A549 (cell line): ENCODE measurements at regions not wholly inside any gene's neighbourhood (a gene's known extent, or its start where the extent isn't known, plus 50 kb on each side); places are given as distances from the start of the nearest gene placed in this dataset.

Experiments used
- ATAC-seq, 2 experiments: fragments of 200-7000 bp in 1 of 2; fragments of >200 bp in 1 of 2; cut with Nextera tagmentation in 1 of 2; cut with Tn5 transposase in 1 of 2; 3 replicates each; pipeline versions ENCODE4 v1.8.0 to v1.9.1; 2018 to 2020; ENCODE audit warnings: mild to moderate bottlenecking in 1 of 2, moderate library complexity in 1 of 2
- CTCF ChIA-PET: fragments of 300-600 bp; sonication (Branson Sonifier 250); formaldehyde crosslinking; extraction: SDS; loops from one replicate; lab custom pipeline; 2021; ENCODE audit warnings: antibody characterized with exemption, inconsistent platforms; lab: Yijun Ruan, JAX
- POLR2A ChIA-PET: fragments of 350-600 bp; formaldehyde crosslinking; extraction: SDS; loops from one replicate; lab custom pipeline; 2021; ENCODE audit warnings: antibody characterized with exemption, inconsistent platforms; lab: Yijun Ruan, JAX
- DNase-seq, 2 experiments: peaks; one replicate each; pipeline versions ENCODE4 v3.0.0 to v3.0.0-alpha.2; 2011 to 2016; ENCODE audit warnings: low read depth in 1 of 2, low spot score in 1 of 2
- FAIRE-seq: peaks from 2 replicates; lab custom pipeline; 2011; peaks lifted over from hg19 to GRCh38; lab: Jason Lieb, UNC
- H3K27ac ChIP-seq, 2 experiments: fragments of >200 bp; sonication (Bioruptor Twin); formaldehyde crosslinking; 3 replicates each; pipeline ENCODE4 v1.5.1; 2016 to 2017
- H3K4me1 ChIP-seq: fragments of >200 bp; sonication (Bioruptor Twin); formaldehyde crosslinking; 3 replicates; pipeline ENCODE4 v1.6.1; 2016
- H3K4me2 ChIP-seq: fragments of >200 bp; sonication (Bioruptor Twin); formaldehyde crosslinking; 3 replicates; pipeline ENCODE4 v1.6.1; 2016
- H3K4me3 ChIP-seq: fragments of >200 bp; sonication (Bioruptor Twin); formaldehyde crosslinking; 3 replicates; pipeline ENCODE4 v1.5.1; 2016
- H3K9me3 ChIP-seq: fragments of >200 bp; sonication (Bioruptor Twin); formaldehyde crosslinking; 3 replicates; pipeline ENCODE4 v1.6.1; 2016
- BHLHE40 ChIP-seq: IDR thresholded peaks from 2 replicates; pipeline ENCODE4 v1.6.1; 2012; ENCODE audit warnings: low read depth, low read length, inconsistent platforms
- CBX2 ChIP-seq: fragments of 200-600 bp; sonication (generic); IDR thresholded peaks from 2 replicates; pipeline ENCODE4 v1.6.1; 2016; ENCODE audit warnings: low read depth, mild to moderate bottlenecking, borderline replicate concordance
- CEBPB ChIP-seq, 2 experiments: fragments of >200 bp in 1 of 2; sonication (Bioruptor Twin) in 1 of 2; formaldehyde crosslinking in 1 of 2; IDR thresholded peaks; 2 replicates each; pipeline ENCODE4 v1.6.1; 2012 to 2016
- ELK1 ChIP-seq: fragments of 150-350 bp; IDR thresholded peaks from 2 replicates; pipeline ENCODE4 v1.6.1; 2014; ENCODE audit warnings: low read depth, mild to moderate bottlenecking, low read length
- EP300 ChIP-seq, 2 experiments: fragments of >200 bp; sonication (Bioruptor Twin); formaldehyde crosslinking; IDR thresholded peaks; 2 replicates in 1 of 2; 3 replicates in 1 of 2; pipeline ENCODE4 v1.6.1; 2016 to 2017
- FOSB ChIP-seq: fragments of 250-450 bp; sonication (Bioruptor Pico); IDR thresholded peaks from 2 replicates; pipeline ENCODE4 v1.5.0; 2020; ENCODE audit warnings: mild to moderate bottlenecking, moderate library complexity
- FOSL2 ChIP-seq, 2 experiments: fragments of 450-650 bp in 1 of 2; fragments of >200 bp in 1 of 2; sonication (Bioruptor Twin) in 1 of 2; formaldehyde crosslinking; IDR thresholded peaks; 2 replicates each; pipeline versions ENCODE4 v1.5.0 to v1.6.1; 2016 to 2020; ENCODE audit warnings: mild to moderate bottlenecking in 1 of 2, moderate library complexity in 1 of 2
- FOXS1 ChIP-seq: fragments of 250-450 bp; sonication (Bioruptor Pico); IDR thresholded peaks from 2 replicates; pipeline ENCODE4 v1.5.0; 2020; ENCODE audit warnings: mild to moderate bottlenecking, moderate library complexity
- HES2 ChIP-seq: fragments of >200 bp; sonication (Bioruptor Twin); formaldehyde crosslinking; IDR thresholded peaks from 2 replicates; pipeline ENCODE4 v1.6.1; 2016
- HEYL ChIP-seq: fragments of 250-450 bp; sonication (Bioruptor Pico); IDR thresholded peaks from 2 replicates; pipeline ENCODE4 v1.8.0; 2021; ENCODE audit warnings: mild to moderate bottlenecking, moderate library complexity
- HOXA7 ChIP-seq: fragments of 250-450 bp; sonication (Bioruptor Pico); IDR thresholded peaks from 2 replicates; pipeline ENCODE4 v1.5.0; 2020; ENCODE audit warnings: mild to moderate bottlenecking, moderate library complexity
- HOXB13 ChIP-seq: fragments of 250-450 bp; sonication (Bioruptor Pico); IDR thresholded peaks from 2 replicates; pipeline ENCODE4 v1.5.0; 2020; ENCODE audit warnings: low read depth, mild to moderate bottlenecking, moderate library complexity
- JUNB ChIP-seq: fragments of >200 bp; sonication (Bioruptor Twin); formaldehyde crosslinking; IDR thresholded peaks from 2 replicates; pipeline ENCODE4 v1.6.1; 2016
- MYC ChIP-seq: IDR thresholded peaks from 2 replicates; pipeline ENCODE4 v1.6.1; 2012; ENCODE audit warnings: mild to moderate bottlenecking, inconsistent platforms, low read length, improper control_type of control experiment, borderline replicate concordance
- RCOR1 ChIP-seq: fragments of 150-350 bp; IDR thresholded peaks from 2 replicates; pipeline ENCODE4 v1.6.1; 2014; ENCODE audit warnings: antibody characterized with exemption, low read length, low read depth
- REST ChIP-seq: fragments of 200-600 bp; sonication (generic); IDR thresholded peaks from 2 replicates; pipeline ENCODE4 v1.6.1; 2016; ENCODE audit warnings: antibody characterized with exemption, mild to moderate bottlenecking, moderate library complexity
- SREBF2 ChIP-seq: fragments of 450-650 bp; IDR thresholded peaks from 2 replicates; pipeline ENCODE4 v1.6.1; 2014; ENCODE audit warnings: mild to moderate bottlenecking, moderate library complexity
- TFCP2L1 ChIP-seq: fragments of 250-450 bp; sonication (Bioruptor Pico); IDR thresholded peaks from 2 replicates; pipeline ENCODE4 v1.5.0; 2021; ENCODE audit warnings: mild to moderate bottlenecking
- ZC3H11A ChIP-seq: fragments of 450-650 bp; IDR thresholded peaks from 2 replicates; pipeline ENCODE4 v1.6.1; 2014; ENCODE audit warnings: antibody characterized with exemption, mild to moderate bottlenecking
- ZFP36 ChIP-seq: fragments of 450-650 bp; IDR thresholded peaks from 2 replicates; pipeline ENCODE4 v1.6.1; 2014; ENCODE audit warnings: borderline replicate concordance; ENCODE audit not compliant: partially characterized antibody
- ZNF302 ChIP-seq: fragments of 250-450 bp; sonication (Bioruptor Pico); IDR thresholded peaks from 2 replicates; pipeline ENCODE4 v1.9.0; 2021; ENCODE audit warnings: inconsistent platforms, mild to moderate bottlenecking, moderate library complexity
- WGBS: methylation state at CpG from one replicate; pipeline ENCODE4 v1.1.6; 2017; ENCODE audit errors: missing lambda C conversion rate; 5-methylcytosine and 5-hydroxymethylcytosine counted together
- TF ChIP-seq, protein P1 (sequence below): IDR thresholded peaks from 2 replicates; pipeline ENCODE4 v1.6.1; 2012; ENCODE audit warnings: low read depth, borderline replicate concordance

- Histone ChIP-seq H3K4me3 (no peak overlapping the region), H3K27ac (no peak overlapping the region), H3K9me3 (no peaks in the 10 kb centered on the region), H3K4me2 (no peak overlapping the region), H3K4me1 (no peaks in the 10 kb centered on the region)
- FAIRE-seq (no peak), ATAC-seq (no peak), DNase-seq (no peak)
- WGBS: 28% methylated on average over 2 of the region's 2 CpGs
- POLR2A ChIA-PET: no interaction called here
- no peak for TF ChIP-seq JUNB
- no peak for TF ChIP-seq HEYL
- no peak for TF ChIP-seq ZFP36
- TF ChIP-seq, protein P1, sequence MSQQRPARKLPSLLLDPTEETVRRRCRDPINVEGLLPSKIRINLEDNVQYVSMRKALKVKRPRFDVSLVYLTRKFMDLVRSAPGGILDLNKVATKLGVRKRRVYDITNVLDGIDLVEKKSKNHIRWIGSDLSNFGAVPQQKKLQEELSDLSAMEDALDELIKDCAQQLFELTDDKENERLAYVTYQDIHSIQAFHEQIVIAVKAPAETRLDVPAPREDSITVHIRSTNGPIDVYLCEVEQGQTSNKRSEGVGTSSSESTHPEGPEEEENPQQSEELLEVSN: no peak
- no peak for TF ChIP-seq BHLHE40
- TF ChIP-seq EP300 (IDR thresholded peaks at IDR 0.05): no peak
- no peak for TF ChIP-seq RCOR1
- TF ChIP-seq HES2: no peak
- TF ChIP-seq FOSB (CRISPR knock-in tag): no peak
- CTCF ChIA-PET: no interaction called here
Observed at GRCh38 chr10:58079461-58079860, 188.2 kb downstream of the IPMK start.

DNA sequence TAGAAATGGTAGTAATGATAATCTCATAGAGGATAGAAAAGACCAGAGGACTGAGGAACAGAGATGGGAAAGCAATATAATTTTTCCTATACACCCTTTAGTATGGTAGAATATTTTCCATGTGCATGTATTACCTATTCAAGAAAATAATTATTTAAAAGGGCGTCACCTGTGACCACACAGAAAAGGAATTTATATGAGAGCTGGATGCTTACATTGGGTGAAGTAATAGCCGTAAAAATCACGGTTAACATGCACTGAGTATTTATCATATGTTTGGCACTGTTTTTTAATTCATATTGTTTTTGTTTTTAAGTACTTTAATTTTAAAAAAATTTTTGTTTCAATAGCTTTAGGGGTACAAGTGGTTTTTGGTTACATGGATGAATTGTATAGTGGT is 195.1 kb downstream of the IPMK start:
- WGBS: 40% methylated on average over 3 of the region's 3 CpGs
- Histone ChIP-seq H3K4me2 (no peak overlapping the region), H3K4me1 (no peaks in the 10 kb centered on the region), H3K4me3 (no peak overlapping the region), H3K27ac (no peak overlapping the region), H3K9me3 (no peaks in the 10 kb centered on the region)
- DNase-seq: no peak
- ChIA-PET CTCF (interaction anchor here (0.5 to 1.4 kb wide), 4 partner anchors 47 to 731 kb away, joined by 3 to 4 read pairs (median 3); no protein-coding TSS in a partner anchor), POLR2A (no interaction called here)
- TF ChIP-seq REST (no peak), ELK1 (no peak), MYC (no peak), ZNF302 (CRISPR knock-in tag) (no peak), HES2 (no peak), CEBPB (IDR thresholded peaks at IDR 0.05) (no peak), TFCP2L1 (CRISPR knock-in tag) (no peak), HOXA7 (CRISPR knock-in tag) (no peak), HOXB13 (no peak), SREBF2 (no peak), FOXS1 (CRISPR knock-in tag) (no peak), ZC3H11A (no peak), CBX2 (no peak), FOSL2 (IDR thresholded peaks at IDR 0.05) (no peak), FOSL2 (CRISPR knock-in tag; IDR thresholded peaks at IDR 0.05) (no peak)
- TF ChIP-seq, protein P1: no peak
- ATAC-seq: no peak
- no peak for FAIRE-seq
